SK-N-MC (cell line): ENCODE measurements at regions not wholly inside any gene's neighbourhood (a gene's known extent, or its start where the extent isn't known, plus 50 kb on each side); places are given as distances from the start of the nearest gene placed in this dataset.

Experiments used
- DNase-seq: peaks from one replicate; pipeline ENCODE4 v3.0.0-alpha.2; 2011; ENCODE audit warnings: low read depth, low spot score
- H3K27ac ChIP-seq: fragments of 200-600 bp; sonication (generic); 2 replicates; pipeline ENCODE4 v1.5.1; 2016; ENCODE audit warnings: mixed run types
- H3K36me3 ChIP-seq: fragments of 200-600 bp; sonication (generic); 2 replicates; pipeline ENCODE4 v1.6.1; 2017; ENCODE audit warnings: antibody characterized with exemption, low read length, mixed read lengths; ENCODE audit not compliant: insufficient read depth
- H3K4me3 ChIP-seq: fragments of 200-600 bp; sonication (generic); 2 replicates; pipeline ENCODE4 v1.5.1; 2016
- H3K9ac ChIP-seq: fragments of 200-600 bp; sonication (generic); 2 replicates; pipeline ENCODE4 v1.8.0; 2017; ENCODE audit warnings: mixed run types, mixed read lengths; ENCODE audit not compliant: insufficient read length
- H3K9me3 ChIP-seq: fragments of 200-600 bp; sonication (generic); 2 replicates; pipeline ENCODE4 v1.6.1; 2017; ENCODE audit warnings: low read depth, mild to moderate bottlenecking, antibody characterized with exemption, low read length, moderate library complexity, mixed read lengths
- EZH2 ChIP-seq: fragments of 200-600 bp; sonication (generic); IDR thresholded peaks from one replicate; pipeline ENCODE4 v1.6.1; 2017; ENCODE audit warnings: antibody characterized with exemption
- FOXP2 ChIP-seq: optimal IDR thresholded peaks from 2 replicates; pipeline ENCODE3; 2011; ENCODE audit warnings: mild to moderate bottlenecking, moderate library complexity; ENCODE audit not compliant: insufficient read depth; ENCODE audit errors: extremely low read length, control extremely low read depth
- POLR2AphosphoS5 ChIP-seq: IDR thresholded peaks from 2 replicates; pipeline ENCODE4 v1.6.1; 2012; ENCODE audit warnings: mild to moderate bottlenecking, low read depth, low read length, borderline replicate concordance

- no peaks in the 10 kb centered on the region for H3K36me3 ChIP-seq
- H3K4me3 ChIP-seq, result no peak overlapping the region
- no peak overlapping the region for H3K27ac ChIP-seq
- DNase-seq, result no peak
- no peak for TF ChIP-seq FOXP2
- no peak for TF ChIP-seq EZH2
- TF ChIP-seq POLR2AphosphoS5, result no peak
- H3K9me3 ChIP-seq, result no peaks in the 10 kb centered on the region
- no peak overlapping the region for H3K9ac ChIP-seq
Observed at GRCh38 chr4:24319387-24319786, 265.0 kb downstream of the DHX15 start.

- DNase-seq, result no peak
- H3K36me3 ChIP-seq, result no peaks in the 10 kb centered on the region
- no peak overlapping the region for H3K27ac ChIP-seq
- H3K9me3 ChIP-seq, result no peaks in the 10 kb centered on the region
- no peak overlapping the region for H3K9ac ChIP-seq
- no peak overlapping the region for H3K4me3 ChIP-seq
- TF ChIP-seq POLR2AphosphoS5 (no peak), EZH2 (no peak), FOXP2 (no peak)
Observed at GRCh38 chr4:24315056-24315455, 269.3 kb downstream of the DHX15 start.

- Histone ChIP-seq H3K9me3 (no peaks in the 10 kb centered on the region), H3K9ac (no peak overlapping the region), H3K36me3 (no peaks in the 10 kb centered on the region), H3K27ac (no peak overlapping the region), H3K4me3 (no peak overlapping the region)
- no peak for TF ChIP-seq POLR2AphosphoS5
- TF ChIP-seq FOXP2, result no peak
- TF ChIP-seq EZH2, result no peak
- DNase-seq, result no peak
Observed at GRCh38 chr4:24312261-24312913, 272.0 kb downstream of the DHX15 start.

GRCh38 chr4:24303926-24304325, 280.4 kb downstream of the DHX15 start:
- DNase-seq, result no peak
- H3K9ac ChIP-seq, result no peak overlapping the region
- H3K36me3 ChIP-seq, result no peaks in the 10 kb centered on the region
- no peak overlapping the region for H3K4me3 ChIP-seq
- no peaks in the 10 kb centered on the region for H3K9me3 ChIP-seq
- no peak for TF ChIP-seq EZH2
- no peak for TF ChIP-seq POLR2AphosphoS5
- TF ChIP-seq FOXP2, result no peak
- H3K27ac ChIP-seq, result no peak overlapping the region

- H3K9me3 ChIP-seq, result no peaks in the 10 kb centered on the region
- DNase-seq, result no peak
- no peak overlapping the region for H3K9ac ChIP-seq
- no peak overlapping the region for H3K4me3 ChIP-seq
- TF ChIP-seq POLR2AphosphoS5 (no peak), EZH2 (no peak), FOXP2 (no peak)
- no peak overlapping the region for H3K27ac ChIP-seq
- no peaks in the 10 kb centered on the region for H3K36me3 ChIP-seq
Observed at GRCh38 chr4:24298911-24299310, 285.4 kb downstream of the DHX15 start.

GRCh38 chr4:24287096-24287495, 297.3 kb downstream of the DHX15 start:
- Histone ChIP-seq H3K4me3 (no peak overlapping the region), H3K27ac (no peak overlapping the region), H3K9ac (no peak overlapping the region), H3K36me3 (no peaks in the 10 kb centered on the region), H3K9me3 (no peaks in the 10 kb centered on the region)
- TF ChIP-seq EZH2, result no peak
- TF ChIP-seq POLR2AphosphoS5, result no peak
- no peak for TF ChIP-seq FOXP2
- no peak for DNase-seq

- Histone ChIP-seq H3K9ac (no peak overlapping the region), H3K27ac (no peak overlapping the region), H3K4me3 (no peak overlapping the region), H3K36me3 (no peaks in the 10 kb centered on the region), H3K9me3 (no peaks in the 10 kb centered on the region)
- no peak for TF ChIP-seq EZH2
- TF ChIP-seq POLR2AphosphoS5, result no peak
- no peak for TF ChIP-seq FOXP2
- DNase-seq, result no peak
Observed at GRCh38 chr4:24285759-24286158, 298.6 kb downstream of the DHX15 start.

- DNase-seq, result no peak
- Histone ChIP-seq H3K36me3 (no peaks in the 10 kb centered on the region), H3K9me3 (no peaks in the 10 kb centered on the region), H3K9ac (no peak overlapping the region), H3K4me3 (no peak overlapping the region), H3K27ac (no peak overlapping the region)
- TF ChIP-seq FOXP2, result no peak
- no peak for TF ChIP-seq POLR2AphosphoS5
- no peak for TF ChIP-seq EZH2
Observed at GRCh38 chr4:24282446-24282845, 301.9 kb downstream of the DHX15 start.

GRCh38 chr4:24279911-24280375, 304.4 kb downstream of the DHX15 start:
- no peak overlapping the region for H3K9ac ChIP-seq
- H3K27ac ChIP-seq, result no peak overlapping the region
- TF ChIP-seq EZH2 (no peak), POLR2AphosphoS5 (no peak), FOXP2 (no peak)
- no peaks in the 10 kb centered on the region for H3K9me3 ChIP-seq
- DNase-seq, result no peak
- no peaks in the 10 kb centered on the region for H3K36me3 ChIP-seq
- H3K4me3 ChIP-seq, result no peak overlapping the region

GRCh38 chr4:24279469-24279868, 304.9 kb downstream of the DHX15 start:
- Histone ChIP-seq H3K9me3 (no peaks in the 10 kb centered on the region), H3K36me3 (no peaks in the 10 kb centered on the region), H3K27ac (no peak overlapping the region), H3K9ac (no peak overlapping the region), H3K4me3 (no peak overlapping the region)
- DNase-seq, result no peak
- TF ChIP-seq EZH2, result no peak
- TF ChIP-seq POLR2AphosphoS5, result no peak
- TF ChIP-seq FOXP2, result no peak
